ENCODE measurements at regions not wholly inside any gene's neighbourhood (a gene's known extent, or its start where the extent isn't known, plus 50 kb on each side); places are given as distances from the start of the nearest gene placed in this dataset.
A peak's percentile ranks its signal among the peaks of the same experiment; 100 is the strongest.

GRCh38 chr11:69388210-69388609 lies 93.3 kb upstream of the LINC01488 start:
- ATAC-seq: no peak
- intact Hi-C loops (cut with DNase I): no loop called here
- DNase-seq (ENCODE audit: low spot score): no peak

DNA sequence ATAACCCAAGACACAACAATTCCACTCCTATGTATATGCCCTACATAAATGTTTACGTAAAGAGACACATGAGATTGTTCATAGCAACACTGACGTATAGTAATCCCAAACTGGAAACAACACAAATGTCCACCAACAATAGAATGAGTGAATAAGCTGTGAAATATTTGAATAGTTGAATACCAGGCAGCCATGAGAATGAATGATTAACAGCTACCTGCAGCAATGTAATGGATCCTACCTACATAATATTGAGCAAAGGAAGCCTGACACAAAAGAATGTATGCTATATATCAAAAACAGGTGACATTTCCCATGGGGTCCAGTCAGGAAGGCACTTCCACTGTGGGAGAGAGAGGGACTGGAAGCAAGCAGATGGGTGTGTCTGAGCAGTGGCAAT lies 92.8 kb upstream of the LINC01488 start:
- intact Hi-C loops (cut with DNase I): no loop called here
- DNase-seq (ENCODE audit: low spot score): no peak
- ATAC-seq: no peak

DNA sequence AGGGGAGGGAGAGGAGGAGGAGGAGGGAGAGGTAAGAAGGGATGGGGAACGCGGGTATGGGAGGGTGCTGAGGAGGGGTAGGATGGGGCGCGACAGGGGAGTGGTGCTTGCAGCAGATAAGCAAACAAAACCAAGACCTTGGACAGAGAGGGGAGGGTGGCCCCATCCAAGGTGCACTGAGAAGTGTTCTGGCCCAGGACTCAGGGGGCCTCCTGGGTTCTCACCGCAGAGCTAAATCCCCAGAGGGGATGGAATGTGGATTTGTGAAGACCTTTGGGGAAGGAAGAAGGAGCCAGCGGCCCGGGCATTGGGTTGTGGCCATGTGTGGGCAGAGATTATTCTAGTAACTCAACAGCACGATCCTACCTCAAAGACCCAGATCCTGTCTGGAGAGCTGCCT lies 90.9 kb upstream of the LINC01488 start:
- ATAC-seq: no peak
- intact Hi-C loops (cut with DNase I): no loop called here
- DNase-seq (ENCODE audit: low spot score): peak; percentile 28

DNA sequence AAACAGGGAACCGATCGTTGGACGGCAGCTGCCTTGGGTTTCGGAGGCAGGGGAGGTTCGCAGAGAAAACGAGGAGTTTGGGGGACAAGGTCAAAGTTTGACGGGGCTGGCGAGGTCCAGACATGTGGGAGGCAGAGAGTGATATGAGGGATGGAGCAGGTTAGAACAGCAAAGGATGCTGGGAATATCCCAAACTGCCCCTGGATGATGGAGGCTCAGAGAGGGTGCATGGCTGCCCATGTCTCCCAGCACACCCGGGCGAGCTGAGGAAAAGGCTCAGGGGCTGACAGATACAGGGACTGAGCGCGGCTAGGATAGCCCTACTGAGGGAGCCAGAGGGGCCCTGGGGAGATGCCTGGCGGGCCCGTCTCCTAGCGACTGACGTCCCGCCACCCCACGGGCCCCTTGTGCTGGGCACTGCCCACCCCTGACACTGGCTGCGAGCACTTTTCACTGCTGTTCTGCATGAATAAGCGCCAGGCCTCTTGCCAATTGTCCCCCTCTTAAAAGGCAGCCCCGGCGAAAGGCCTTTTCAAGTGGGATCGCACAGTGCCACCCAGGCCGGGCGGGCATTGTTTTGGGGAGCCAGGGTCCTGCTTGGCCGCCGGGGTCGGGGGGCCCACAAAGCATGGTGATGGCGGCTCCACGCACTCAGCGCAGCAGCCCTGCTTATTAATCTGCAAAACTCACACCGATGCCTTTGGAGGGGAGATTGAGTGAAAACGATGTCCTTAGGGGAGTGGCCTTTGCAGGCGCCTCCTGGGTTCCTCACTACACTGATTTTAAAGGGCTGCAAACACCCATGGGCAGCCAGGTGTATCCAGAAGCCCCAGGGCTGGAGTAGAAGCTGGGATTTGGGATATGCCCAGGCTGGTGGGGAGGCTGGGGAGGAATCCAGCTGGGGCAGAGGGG lies 90.0 kb upstream of the LINC01488 start:
- DNase-seq (ENCODE audit: low spot score) (peak; percentile 58), ATAC-seq (no peak)
- intact Hi-C loops (cut with DNase I): no loop called here

- ATAC-seq (no peak), DNase-seq (ENCODE audit: low spot score) (peak; percentile 47)
- intact Hi-C loops (cut with DNase I): no loop called here
Measured at GRCh38 chr11:69392104-69392653, 89.3 kb upstream of the LINC01488 start.

- no peak for ATAC-seq
- peak; percentile 52 for DNase-seq (ENCODE audit: low spot score)
- intact Hi-C loops (cut with DNase I): no loop called here
Measured at GRCh38 chr11:69393178-69393832, 88.2 kb upstream of the LINC01488 start.

- DNase-seq (ENCODE audit: low spot score) (peak; percentile 42), ATAC-seq (no peak)
- intact Hi-C loops (cut with DNase I): no loop called here
Measured at GRCh38 chr11:69393865-69394233, 87.6 kb upstream of the LINC01488 start.

DNA sequence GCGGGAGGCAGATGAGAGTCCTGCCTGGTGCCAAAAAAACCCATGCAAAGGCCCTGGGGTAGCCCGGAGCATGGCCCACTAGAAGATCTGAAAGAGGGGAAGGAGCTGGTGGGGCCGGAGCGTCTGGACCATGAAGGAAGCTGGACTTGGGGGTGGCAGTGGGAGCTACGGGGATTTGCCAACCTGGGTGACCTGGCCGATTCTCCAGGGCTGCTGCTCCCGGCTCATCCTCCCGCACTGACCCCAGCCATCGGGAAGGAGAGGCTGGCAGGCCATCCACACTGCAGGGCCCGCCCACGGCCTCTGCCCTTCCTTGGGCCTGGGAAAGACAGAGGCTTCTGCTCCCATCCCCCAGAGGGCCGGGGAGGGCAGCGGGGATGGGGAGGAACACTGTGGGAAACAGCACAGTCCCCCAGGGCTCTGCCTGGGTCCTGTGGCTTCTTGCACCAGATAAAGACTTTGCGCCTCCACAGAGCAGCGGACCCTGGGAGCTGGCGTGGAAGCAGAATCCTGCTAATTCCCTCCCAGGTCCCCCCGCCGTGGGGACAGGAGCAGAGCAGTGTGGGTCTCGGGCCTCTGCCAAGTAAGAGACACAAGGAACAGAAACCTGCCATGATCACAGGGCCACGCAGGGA lies 87.1 kb upstream of the LINC01488 start:
- DNase-seq (ENCODE audit: low spot score) (no peak), ATAC-seq (no peak)
- intact Hi-C loops (cut with DNase I): no loop called here

DNA sequence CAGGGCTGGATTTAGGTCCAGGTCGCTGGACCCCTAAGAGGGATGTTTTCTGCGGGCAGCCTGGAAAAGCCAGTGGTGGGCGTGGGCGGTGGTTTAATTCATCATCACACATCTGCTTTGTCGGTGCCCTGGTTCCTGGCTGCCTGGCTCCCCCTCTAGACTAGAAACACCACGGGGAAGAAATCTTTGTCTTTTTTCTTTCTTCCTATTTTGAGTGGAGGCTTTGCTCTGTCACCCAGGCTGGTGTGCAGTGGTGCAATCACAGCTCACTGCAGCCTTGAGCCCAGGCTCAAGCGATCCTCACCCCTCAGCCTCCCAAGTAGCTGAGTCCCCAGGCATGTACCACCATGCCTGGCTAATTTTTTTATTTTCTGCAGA lies 86.6 kb upstream of the LINC01488 start:
- ATAC-seq: no peak
- DNase-seq (ENCODE audit: low spot score): no peak
- intact Hi-C loops (cut with DNase I): no loop called here

GRCh38 chr11:69395287-69395686 lies 86.2 kb upstream of the LINC01488 start:
- intact Hi-C loops (cut with DNase I): no loop called here
- DNase-seq (ENCODE audit: low spot score) (no peak), ATAC-seq (no peak)

- DNase-seq (ENCODE audit: low spot score) (peak; percentile 51), ATAC-seq (no peak)
- intact Hi-C loops (cut with DNase I): no loop called here
Measured at GRCh38 chr11:69396051-69396947, 85.2 kb upstream of the LINC01488 start.

DNA sequence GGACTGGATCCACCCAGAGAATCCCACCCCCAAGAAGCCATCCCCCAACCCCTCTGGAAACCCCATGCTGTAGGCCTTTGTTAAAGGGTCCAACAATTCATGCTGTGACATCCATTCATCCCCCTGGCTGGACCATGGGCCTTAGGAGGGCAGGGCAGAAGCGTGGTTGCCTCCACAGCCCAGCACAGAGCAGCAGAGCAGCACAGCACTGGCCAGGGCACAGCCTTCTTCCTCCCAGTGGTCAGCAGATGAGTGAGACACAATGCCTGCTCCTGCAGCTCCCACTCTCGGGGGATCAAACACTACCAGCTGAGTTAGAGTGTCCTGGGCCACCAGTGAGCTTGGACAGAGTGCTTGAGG lies 84.5 kb upstream of the LINC01488 start:
- intact Hi-C loops (cut with DNase I): no loop called here
- no peak for ATAC-seq
- DNase-seq (ENCODE audit: low spot score): no peak

- intact Hi-C loops (cut with DNase I): no loop called here
- peak; percentile 33 for DNase-seq (ENCODE audit: low spot score)
- ATAC-seq: no peak
Measured at GRCh38 chr11:69397732-69398131, 83.7 kb upstream of the LINC01488 start.

DNA sequence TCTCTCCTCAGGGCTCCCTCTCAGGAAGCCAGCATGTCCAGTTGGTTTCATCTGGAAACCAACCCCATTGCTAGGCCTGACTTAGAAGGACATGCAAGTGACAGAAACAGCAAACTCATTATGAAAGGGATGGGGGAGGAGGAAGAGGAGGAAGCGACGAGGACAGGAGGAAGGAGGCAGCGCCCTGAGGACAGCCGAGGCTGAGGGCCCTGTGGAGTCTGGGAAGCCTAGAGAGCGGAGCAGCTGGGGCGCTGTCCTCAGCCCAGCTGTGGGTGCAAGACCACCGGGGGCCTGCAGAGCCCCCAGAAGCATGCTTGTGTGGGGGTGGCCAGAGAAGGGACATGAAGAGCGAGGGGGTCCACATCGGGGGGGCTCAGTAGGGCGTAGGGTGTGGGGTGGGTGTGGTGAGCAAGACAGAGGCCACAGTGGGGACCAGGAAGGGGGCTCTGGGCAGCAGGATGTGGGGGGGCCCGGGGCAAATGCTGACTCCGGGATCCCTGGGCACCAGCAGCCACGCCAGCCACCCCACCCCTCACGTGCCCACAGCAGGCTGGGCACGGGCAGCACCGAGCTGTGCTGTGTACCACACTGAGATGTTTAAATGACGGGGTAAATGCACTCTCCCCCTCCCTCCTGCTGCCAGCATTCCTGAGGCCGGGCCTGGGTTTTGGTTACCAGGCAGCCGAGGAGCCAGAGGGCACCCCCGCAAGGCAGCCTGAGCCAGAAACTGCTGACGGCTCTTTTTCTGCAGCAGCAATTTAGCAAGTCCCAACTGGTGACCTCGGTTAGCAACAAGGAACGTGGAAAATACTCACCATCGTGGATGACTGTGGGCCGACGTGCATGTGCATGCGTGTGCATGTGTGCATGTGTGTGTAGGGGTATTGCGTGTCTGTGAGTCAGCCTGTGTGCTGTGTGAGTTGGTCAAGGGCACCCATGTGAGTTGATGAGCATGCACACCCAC lies 82.7 kb upstream of the LINC01488 start:
- peak; percentile 71 for DNase-seq (ENCODE audit: low spot score)
- peak; percentile 72 for ATAC-seq

GRCh38 chr11:69400140-69400539 lies 81.3 kb upstream of the LINC01488 start:
- DNase-seq (ENCODE audit: low spot score) (peak; percentile 25), ATAC-seq (no peak)
- intact Hi-C loops (cut with DNase I): no loop called here

More for the DNA sequence above, 82.7 kb upstream of the LINC01488 start:
- intact Hi-C loops (cut with DNase I): no loop called here

GRCh38 chr11:69400771-69401590 lies 80.5 kb upstream of the LINC01488 start:
- DNase-seq (ENCODE audit: low spot score) (peak; percentile 57), ATAC-seq (no peak)
- intact Hi-C loops (cut with DNase I): no loop called here

- intact Hi-C loops (cut with DNase I): no loop called here
- DNase-seq (ENCODE audit: low spot score) (no peak), ATAC-seq (no peak)
Measured at GRCh38 chr11:69401715-69402114, 79.7 kb upstream of the LINC01488 start.
